ENCODE measurements at regions not wholly inside any gene's neighbourhood (a gene's known extent, or its start where the extent isn't known, plus 50 kb on each side); places are given as distances from the start of the nearest gene placed in this dataset.
"Not testable (repeated sequence)": the region's sequence is repeated elsewhere in the genome, so short reads cannot be mapped to it uniquely, and the experiment has no call there.

GRCh38 chr2:111496176-111496575, 375.5 kb downstream of the BCL2L11 start:
- not testable (repeated sequence) for DNase-seq (ENCODE audit: low spot score)

- DNase-seq (ENCODE audit: low spot score): not testable (repeated sequence)
Observed at GRCh38 chr2:111496860-111497259, 376.1 kb downstream of the BCL2L11 start.

- DNase-seq (ENCODE audit: low spot score): not testable (repeated sequence)
Observed at GRCh38 chr2:111497270-111497669, 376.6 kb downstream of the BCL2L11 start.

GRCh38 chr2:111500536-111501062, 379.9 kb downstream of the BCL2L11 start:
- DNase-seq (ENCODE audit: low spot score): not testable (repeated sequence)

GRCh38 chr2:111503844-111504570, 380.0 kb downstream of the ANAPC1 start:
- not testable (repeated sequence) for DNase-seq (ENCODE audit: low spot score)

GRCh38 chr2:111504571-111504942, 379.4 kb downstream of the ANAPC1 start:
- not testable (repeated sequence) for DNase-seq (ENCODE audit: low spot score)

GRCh38 chr2:111505267-111505666, 378.7 kb downstream of the ANAPC1 start:
- DNase-seq (ENCODE audit: low spot score): not testable (repeated sequence)

GRCh38 chr2:111506936-111507335, 377.1 kb downstream of the ANAPC1 start:
- DNase-seq (ENCODE audit: low spot score): not testable (repeated sequence)

- not testable (repeated sequence) for DNase-seq (ENCODE audit: low spot score)
Observed at GRCh38 chr2:111509225-111509869, 374.6 kb downstream of the ANAPC1 start.

- not testable (repeated sequence) for DNase-seq (ENCODE audit: low spot score)
Observed at GRCh38 chr2:111510384-111510783, 373.6 kb downstream of the ANAPC1 start.

GRCh38 chr2:111511062-111511461, 372.9 kb downstream of the ANAPC1 start:
- DNase-seq (ENCODE audit: low spot score): not testable (repeated sequence)

- DNase-seq (ENCODE audit: low spot score): not testable (repeated sequence)
Observed at GRCh38 chr2:111512378-111512777, 371.6 kb downstream of the ANAPC1 start.

GRCh38 chr2:111514138-111514537, 369.9 kb downstream of the ANAPC1 start:
- DNase-seq (ENCODE audit: low spot score): not testable (repeated sequence)

- not testable (repeated sequence) for DNase-seq (ENCODE audit: low spot score)
Observed at GRCh38 chr2:111517050-111517720, 366.8 kb downstream of the ANAPC1 start.

GRCh38 chr2:111517721-111518053, 366.3 kb downstream of the ANAPC1 start:
- not testable (repeated sequence) for DNase-seq (ENCODE audit: low spot score)

- no peak for DNase-seq (ENCODE audit: low spot score)
Observed at GRCh38 chr2:111519071-111519470, 364.9 kb downstream of the ANAPC1 start.

- no peak for DNase-seq (ENCODE audit: low spot score)
Observed at GRCh38 chr2:111522231-111522768, 361.7 kb downstream of the ANAPC1 start.

- no peak for DNase-seq (ENCODE audit: low spot score)
Observed at GRCh38 chr2:111523009-111523408, 361.0 kb downstream of the ANAPC1 start.

- DNase-seq (ENCODE audit: low spot score): not testable (repeated sequence)
Observed at GRCh38 chr2:111525026-111525425, 359.0 kb downstream of the ANAPC1 start.

- not testable (repeated sequence) for DNase-seq (ENCODE audit: low spot score)
Observed at GRCh38 chr2:111526041-111526639, 357.9 kb downstream of the ANAPC1 start.

GRCh38 chr2:111527707-111528400, 356.1 kb downstream of the ANAPC1 start:
- not testable (repeated sequence) for DNase-seq (ENCODE audit: low spot score)

Measured in SK-N-DZ (cell line).